Hypothalamus (tissue), 51 donors: ENCODE measurements at regions not wholly inside any gene's neighbourhood (a gene's known extent, or its start where the extent isn't known, plus 50 kb on each side); places are given as distances from the start of the nearest gene placed in this dataset.

Experiments
- DNase-seq, 51 donors: peaks; one replicate each; lab custom pipeline; 2025; lab: John Stamatoyannopoulos, UW

- no peak for DNase-seq
Measured at GRCh38 chr6:113739041-113739655, 118.0 kb upstream of the MARCKS start.

GRCh38 chr6:113741651-113742050, 115.5 kb upstream of the MARCKS start:
- no peak for DNase-seq

- no peak for DNase-seq
Measured at GRCh38 chr6:113742342-113742741, 114.8 kb upstream of the MARCKS start.

- DNase-seq, result no peak
Measured at GRCh38 chr6:113744861-113745260, 112.3 kb upstream of the MARCKS start.

- no peak for DNase-seq
Measured at GRCh38 chr6:113750151-113750855, 106.8 kb upstream of the MARCKS start.

- no peak for DNase-seq
Measured at GRCh38 chr6:113754291-113754690, 102.9 kb upstream of the MARCKS start.

GRCh38 chr6:113755449-113756289, 101.5 kb upstream of the MARCKS start:
- DNase-seq, result no peak

GRCh38 chr6:113756290-113756665, 100.9 kb upstream of the MARCKS start:
- DNase-seq, result no peak

- DNase-seq, result no peak
Measured at GRCh38 chr6:113758214-113758613, 98.9 kb upstream of the MARCKS start.

- no peak for DNase-seq
Measured at GRCh38 chr6:113758826-113759574, 98.1 kb upstream of the MARCKS start.

- no peak for DNase-seq
Measured at GRCh38 chr6:113762641-113763040, 94.5 kb upstream of the MARCKS start.

GRCh38 chr6:113763311-113763766, 93.8 kb upstream of the MARCKS start:
- DNase-seq, result no peak

- DNase-seq, result no peak
Measured at GRCh38 chr6:113763876-113764275, 93.3 kb upstream of the MARCKS start.

GRCh38 chr6:113765909-113766308, 91.2 kb upstream of the MARCKS start:
- DNase-seq, result no peak

- DNase-seq, result no peak
Measured at GRCh38 chr6:113767985-113768384, 89.2 kb upstream of the MARCKS start.

- DNase-seq, result no peak
Measured at GRCh38 chr6:113772961-113773360, 84.2 kb upstream of the MARCKS start.

- no peak for DNase-seq
Measured at GRCh38 chr6:113774127-113774825, 82.9 kb upstream of the MARCKS start.

- DNase-seq, result no peak
Measured at GRCh38 chr6:113776998-113777397, 80.1 kb upstream of the MARCKS start.

- DNase-seq, result no peak
Measured at GRCh38 chr6:113777601-113778000, 79.5 kb upstream of the MARCKS start.

GRCh38 chr6:113779656-113780055, 77.5 kb upstream of the MARCKS start:
- no peak for DNase-seq
